ENCODE measurements at regions not wholly inside any gene's neighbourhood (a gene's known extent, or its start where the extent isn't known, plus 50 kb on each side); places are given as distances from the start of the nearest gene placed in this dataset. TPM values are rescaled to one million over a fixed set of nuclear protein-coding genes. Genes with fewer than 3 reads are reported as not detected.

DNA sequence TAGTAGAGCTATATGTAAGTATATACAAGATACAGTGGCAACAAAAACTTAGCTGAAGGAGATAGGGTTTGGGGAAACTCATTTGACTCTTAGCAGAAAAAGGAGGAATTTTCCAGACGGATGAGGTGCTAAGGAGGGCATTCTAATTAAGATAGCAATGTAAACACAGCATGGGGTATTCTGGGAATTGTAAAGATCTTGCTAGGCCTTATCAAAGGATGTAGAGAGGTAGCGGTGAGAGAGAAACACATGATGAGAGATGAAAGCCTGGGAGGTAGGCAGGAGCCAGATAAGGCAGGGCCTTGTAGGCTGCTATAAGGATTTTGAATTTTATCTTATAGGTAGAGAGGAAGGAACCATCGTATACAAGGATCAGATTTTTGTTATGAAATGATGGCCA is 106.6 kb upstream of the KCNN2 start:
- no peak for DNase-seq

DNA sequence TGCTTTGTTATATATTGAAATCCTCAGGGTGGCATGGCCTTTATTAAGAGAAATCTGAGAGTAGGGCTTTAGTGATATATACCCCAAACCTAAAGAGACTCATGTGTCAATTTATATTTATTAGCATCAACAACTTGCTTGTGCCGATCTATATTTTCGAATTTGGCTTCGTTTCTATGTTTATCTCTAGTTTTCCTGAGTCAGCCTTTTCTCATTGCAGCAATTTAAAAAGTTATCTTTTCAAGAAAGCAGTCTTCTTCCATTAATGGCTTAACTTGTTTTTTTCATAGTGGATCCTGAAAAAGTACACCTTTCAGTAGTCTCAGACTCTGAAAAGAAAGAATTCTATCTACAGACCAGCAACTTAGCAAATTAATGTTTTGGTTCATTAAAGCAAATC is 99.9 kb upstream of the KCNN2 start:
- DNase-seq = no peak

DNA sequence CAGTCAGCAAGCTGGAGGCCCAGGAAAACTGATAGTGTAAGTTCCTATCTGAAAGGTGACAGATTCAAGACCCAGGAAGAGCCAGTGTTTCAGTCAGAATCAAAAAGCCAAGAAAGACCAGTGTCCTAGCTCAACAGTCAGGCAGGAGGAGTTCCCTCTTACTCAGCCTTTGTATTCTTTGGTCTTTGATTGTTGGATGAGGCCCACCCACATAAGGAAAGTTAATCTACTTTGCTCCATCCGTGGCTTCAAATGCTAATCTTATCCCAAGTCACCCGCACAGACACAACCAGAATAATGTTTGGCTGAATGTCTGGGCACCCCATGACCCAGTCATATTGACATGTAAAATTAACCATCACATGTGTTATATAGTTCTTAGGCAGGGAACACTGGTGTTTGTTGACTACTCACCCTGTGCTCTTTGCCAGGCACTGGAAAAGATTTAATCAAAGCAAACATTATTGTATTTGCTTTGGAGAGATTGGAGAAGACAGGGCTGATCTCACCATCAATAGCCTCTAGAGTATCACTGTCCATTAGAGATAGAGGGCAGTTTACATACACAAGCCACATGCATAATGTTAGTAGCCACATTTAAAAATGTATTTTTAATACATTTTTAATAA is 96.3 kb upstream of the KCNN2 start:
- no peak for DNase-seq

DNA sequence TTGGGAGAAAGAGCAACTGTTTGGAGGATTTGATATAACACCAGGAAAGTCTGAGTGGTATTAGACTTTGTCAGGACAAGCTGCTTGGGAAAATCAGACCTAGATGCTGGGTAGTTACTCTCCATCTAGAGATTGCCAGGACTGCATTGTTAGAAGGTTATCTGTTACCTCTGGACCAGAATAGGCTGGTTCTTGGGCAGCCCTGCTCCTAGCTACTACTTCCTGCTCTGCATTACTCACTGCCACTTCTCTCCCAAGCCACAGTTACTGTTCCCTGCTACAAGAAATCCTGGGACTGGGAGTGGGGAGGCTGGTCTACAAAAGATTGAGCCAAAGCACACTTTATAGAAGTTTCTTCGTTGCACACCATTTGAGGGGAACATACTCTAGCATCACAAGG is 95.5 kb upstream of the KCNN2 start:
- DNase-seq = no peak

DNA sequence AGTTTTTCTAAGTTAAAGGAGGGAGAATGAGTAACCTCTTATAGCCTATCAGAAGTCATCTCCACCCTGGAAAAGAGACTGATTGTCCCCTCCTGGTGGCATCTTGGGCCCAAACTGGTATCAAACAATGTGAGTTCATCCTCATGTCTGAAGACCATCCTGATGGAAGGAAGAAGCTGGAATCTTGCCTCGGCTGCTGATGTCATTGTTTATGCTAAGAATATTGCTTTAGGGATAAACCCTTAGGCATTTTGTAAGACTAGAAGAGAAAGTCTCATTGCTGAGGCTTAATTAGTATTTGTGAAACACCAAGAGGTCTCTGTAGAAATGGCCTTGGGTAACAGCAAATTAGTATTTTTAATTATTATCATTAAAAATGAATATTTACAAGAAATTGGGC is 65.7 kb upstream of the KCNN2 start:
- no peak for DNase-seq

DNA sequence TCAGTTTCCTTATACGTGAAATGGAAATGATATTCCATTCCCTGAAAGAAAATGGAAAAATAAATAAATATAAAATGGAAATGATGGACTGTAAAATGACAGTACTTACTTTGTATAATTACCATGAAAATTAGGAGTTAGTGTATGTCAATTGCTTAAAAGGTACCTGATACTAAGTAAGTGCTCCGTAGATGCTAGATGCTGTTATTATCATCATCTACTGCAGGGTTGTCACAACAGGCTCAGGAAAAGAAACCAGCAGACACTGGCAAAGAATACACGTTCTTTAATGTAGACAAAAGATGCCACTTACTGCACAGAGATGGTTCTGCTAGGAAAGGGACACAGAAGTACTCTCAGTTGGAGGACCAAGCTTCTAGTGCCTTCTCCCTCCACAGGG is 64.0 kb upstream of the KCNN2 start:
- DNase-seq = no peak

DNA sequence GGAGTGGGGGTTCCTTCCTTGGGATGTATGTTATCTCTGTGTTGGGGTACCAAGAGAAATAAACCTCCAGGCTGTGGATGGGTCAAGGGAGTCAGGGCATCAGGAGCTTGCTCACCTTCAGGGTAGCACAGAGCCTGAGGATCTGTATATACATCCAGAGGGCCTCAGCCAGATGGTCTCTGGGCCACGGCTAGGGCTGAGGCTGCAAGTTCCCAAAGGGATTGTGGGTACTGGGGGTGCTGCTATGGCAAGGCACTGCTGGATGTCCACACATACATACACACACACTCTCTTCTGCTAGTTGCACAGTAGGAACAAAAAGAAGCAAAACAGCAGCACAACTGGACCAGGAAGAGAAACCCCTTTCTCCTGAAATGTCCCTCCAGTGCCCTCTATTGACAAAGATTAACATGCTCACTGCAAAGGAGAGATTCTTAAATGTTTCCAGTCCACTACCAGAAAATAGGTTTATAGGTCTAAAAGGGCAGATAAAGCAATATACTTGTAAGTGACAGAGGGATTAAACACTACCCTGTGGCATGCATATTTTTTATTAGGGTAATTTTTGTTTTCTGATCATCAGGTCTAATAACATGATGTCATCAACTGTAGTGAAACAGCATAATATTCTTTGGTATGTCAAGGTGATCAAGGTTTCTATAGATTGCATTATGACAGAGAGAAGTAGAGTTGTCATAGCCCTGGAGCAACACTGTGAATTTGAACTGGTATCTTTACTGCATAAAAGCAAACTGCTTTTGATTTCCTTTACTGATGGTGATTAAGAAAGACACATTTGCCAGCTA is 56.3 kb upstream of the KCNN2 start:
- DNase-seq = peak; percentile 45

DNA sequence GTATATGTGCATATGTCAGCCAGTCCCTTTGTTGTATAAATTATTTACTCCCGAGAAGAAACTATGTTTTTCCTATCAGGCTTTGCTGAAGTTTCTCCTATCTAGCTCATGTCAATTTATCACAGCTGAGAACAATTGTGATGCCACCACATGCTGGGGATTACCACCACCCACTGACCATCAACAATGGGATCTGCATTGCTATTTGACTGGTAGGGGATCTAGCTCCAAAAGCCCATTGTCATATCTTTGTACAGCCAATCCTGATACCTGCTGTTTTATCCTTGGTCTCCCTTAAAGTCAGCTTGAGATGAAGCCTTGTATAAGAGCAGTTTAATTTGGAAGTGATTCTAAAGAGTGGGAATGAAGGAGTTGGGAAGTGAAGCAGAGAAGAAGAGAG is 53.9 kb upstream of the KCNN2 start:
- no peak for DNase-seq

DNA sequence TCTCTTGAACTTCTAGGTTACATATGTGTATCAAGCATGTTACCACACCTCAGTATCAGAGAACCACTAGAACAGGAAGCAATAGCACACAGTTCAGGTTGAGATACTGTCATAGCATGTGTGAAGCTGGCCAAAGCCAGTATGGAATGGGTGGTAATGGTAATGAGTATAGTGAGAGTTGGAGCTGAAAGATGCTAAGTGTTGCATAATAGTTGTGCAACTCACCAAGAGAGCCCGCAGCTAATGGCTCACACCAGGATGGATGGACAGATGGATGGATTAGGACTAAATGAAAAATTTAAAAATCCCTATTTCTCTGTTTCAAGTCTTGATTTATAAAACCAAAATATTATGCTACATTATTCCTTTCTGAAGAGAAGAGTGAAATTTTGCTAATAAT is 53.4 kb upstream of the KCNN2 start:
- DNase-seq = no peak

DNA sequence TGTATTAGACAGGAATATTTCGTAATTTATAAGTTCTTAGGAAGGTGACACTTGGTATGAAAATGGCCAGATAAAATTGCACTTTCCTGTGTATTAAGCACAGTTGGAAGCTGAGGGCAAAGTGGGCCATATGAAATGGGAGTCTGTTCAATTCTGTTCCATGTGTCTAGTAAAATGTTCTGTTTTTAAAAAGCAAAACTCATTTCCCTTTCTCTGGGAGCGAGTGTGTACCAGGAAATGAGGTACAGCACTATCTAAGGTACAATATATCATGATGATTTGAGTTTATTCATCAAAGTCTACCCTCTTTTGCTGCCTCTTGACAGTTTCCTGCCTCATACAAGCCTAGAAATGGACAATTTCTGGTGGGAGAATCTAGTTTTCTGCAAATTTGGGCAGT is 51.2 kb upstream of the KCNN2 start:
- no peak for DNase-seq

DNA sequence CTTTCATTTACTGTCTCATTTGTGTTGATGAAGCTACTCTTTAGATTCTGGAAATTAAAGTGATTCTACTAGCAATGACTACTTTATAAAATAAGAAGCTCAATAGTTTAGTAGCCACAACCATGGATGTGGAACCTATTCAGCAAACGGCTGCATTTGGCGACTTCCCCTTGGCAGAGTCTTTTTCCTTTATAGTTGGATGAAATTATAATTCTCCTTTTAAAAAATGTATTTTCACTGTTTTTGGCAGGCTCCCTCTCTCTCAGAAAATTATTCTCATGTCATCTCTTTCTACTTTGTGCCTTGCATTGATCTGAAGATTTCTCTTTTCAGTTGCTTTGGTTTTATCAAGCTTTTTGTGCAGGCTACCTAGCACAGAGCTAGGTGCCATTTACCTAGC is 50.6 kb upstream of the KCNN2 start:
- DNase-seq = no peak

DNA sequence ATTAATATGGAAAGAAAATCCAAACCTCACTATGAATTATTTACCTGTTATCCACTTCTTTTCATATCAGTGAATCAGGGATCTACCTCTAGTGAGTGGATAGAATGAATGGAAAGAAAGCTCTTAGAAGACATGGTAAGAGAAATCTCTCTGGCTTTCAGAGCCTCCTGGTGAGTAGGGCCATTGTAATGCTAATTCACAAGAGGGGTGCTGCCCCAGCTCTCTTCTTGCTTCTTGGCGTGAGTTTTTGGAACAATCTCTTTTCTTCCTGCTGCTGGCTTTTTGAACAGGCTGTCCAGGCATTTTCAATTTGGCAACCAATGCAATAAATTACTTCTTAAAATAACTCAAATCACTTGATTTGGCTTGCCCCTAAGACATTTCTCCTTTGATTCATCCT is 49.9 kb upstream of the KCNN2 start:
- DNase-seq = peak; percentile 10

Small RNAs in the stretch of these regions (small RNA-seq; reads per million reads assigned to genes)
- not detected for gene RN7SKP89 (ENCODE audit: low replicate concordance)
